ENCODE measurements at regions not wholly inside any gene's neighbourhood (a gene's known extent, or its start where the extent isn't known, plus 50 kb on each side); places are given as distances from the start of the nearest gene placed in this dataset.

- Histone ChIP-seq H3K9me3 (ENCODE audit: control insufficient read depth, low read depth, low read length) (no peaks in the 10 kb centered on the region), H3K4me1 (ENCODE audit: control insufficient read depth, extremely low read depth, insufficient read depth, low read length) (peaks cover 27% of the 10 kb centered on the region), H3K4me2 (ENCODE audit: control insufficient read depth, extremely low read depth, insufficient read depth, low read depth, low read length) (no peak overlapping the region), H3K9me1 (ENCODE audit: control insufficient read depth, extremely low read depth, insufficient read depth, low read length) (no peaks in the 10 kb centered on the region), H3K4me3 (ENCODE audit: control insufficient read depth in 2 of 3, extremely low read depth in 1 of 3, insufficient read depth in 2 of 3, low read depth in 1 of 3, low read length in 3 of 3) (no peak overlapping the region), H3K79me2 (ENCODE audit: control insufficient read depth, insufficient read depth, low read length) (no peaks in the 10 kb centered on the region), H2AFZ (ENCODE audit: control insufficient read depth, low read length) (no peak overlapping the region), H4K20me1 (ENCODE audit: control insufficient read depth, extremely low read depth, insufficient read depth, low read length) (no peaks in the 10 kb centered on the region), H3K27me3 (ENCODE audit: control insufficient read depth, extremely low read depth, insufficient read depth, low read length) (no peaks in the 10 kb centered on the region), H3K9ac (ENCODE audit: control insufficient read depth, extremely low read depth, insufficient read depth, low read length) (no peak overlapping the region), H3K27ac (ENCODE audit: control insufficient read depth, insufficient read depth, low read length) (no peak overlapping the region), H3K36me3 (ENCODE audit: control insufficient read depth in 2 of 2, extremely low read depth in 1 of 2, insufficient read depth in 2 of 2, low read length in 2 of 2) (no peaks in the 10 kb centered on the region)
- FAIRE-seq (no peak), DNase-seq (ENCODE audit: low read depth, low spot score) (no peak)
- dilution Hi-C loops (cut with MboI; ENCODE audit: extremely low pct_ligation_motif_present, low sequenced_read_pairs) = no loop called here
- TF ChIP-seq, protein P1, sequence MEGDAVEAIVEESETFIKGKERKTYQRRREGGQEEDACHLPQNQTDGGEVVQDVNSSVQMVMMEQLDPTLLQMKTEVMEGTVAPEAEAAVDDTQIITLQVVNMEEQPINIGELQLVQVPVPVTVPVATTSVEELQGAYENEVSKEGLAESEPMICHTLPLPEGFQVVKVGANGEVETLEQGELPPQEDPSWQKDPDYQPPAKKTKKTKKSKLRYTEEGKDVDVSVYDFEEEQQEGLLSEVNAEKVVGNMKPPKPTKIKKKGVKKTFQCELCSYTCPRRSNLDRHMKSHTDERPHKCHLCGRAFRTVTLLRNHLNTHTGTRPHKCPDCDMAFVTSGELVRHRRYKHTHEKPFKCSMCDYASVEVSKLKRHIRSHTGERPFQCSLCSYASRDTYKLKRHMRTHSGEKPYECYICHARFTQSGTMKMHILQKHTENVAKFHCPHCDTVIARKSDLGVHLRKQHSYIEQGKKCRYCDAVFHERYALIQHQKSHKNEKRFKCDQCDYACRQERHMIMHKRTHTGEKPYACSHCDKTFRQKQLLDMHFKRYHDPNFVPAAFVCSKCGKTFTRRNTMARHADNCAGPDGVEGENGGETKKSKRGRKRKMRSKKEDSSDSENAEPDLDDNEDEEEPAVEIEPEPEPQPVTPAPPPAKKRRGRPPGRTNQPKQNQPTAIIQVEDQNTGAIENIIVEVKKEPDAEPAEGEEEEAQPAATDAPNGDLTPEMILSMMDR (optimal IDR thresholded peaks at IDR 0.05 in 1 of 3, IDR thresholded peaks at IDR 0.05 in 1 of 3, conservative IDR thresholded peaks at IDR 0.05 in 1 of 3; ENCODE audit: extremely low read depth in 1 of 3, insufficient read depth in 2 of 3, low read length in 3 of 3) = no peak
- TF ChIP-seq EZH2 (IDR thresholded peaks at IDR 0.05; ENCODE audit: low read length) = no peak
Observed at GRCh38 chr17:68185820-68186219, 62.0 kb upstream of the AMZ2 start.

GRCh38 chr17:68190495-68190894 lies 57.3 kb upstream of the AMZ2 start:
- no peaks in the 10 kb centered on the region for H3K36me3 ChIP-seq (ENCODE audit: control insufficient read depth in 2 of 2, extremely low read depth in 1 of 2, insufficient read depth in 2 of 2, low read length in 2 of 2)
- dilution Hi-C loops (cut with MboI; ENCODE audit: extremely low pct_ligation_motif_present, low sequenced_read_pairs) = no loop called here
- no peak overlapping the region for H3K9ac ChIP-seq (ENCODE audit: control insufficient read depth, extremely low read depth, insufficient read depth, low read length)
- DNase-seq (ENCODE audit: low read depth, low spot score) = no peak
- no peak for FAIRE-seq
- H3K9me3 ChIP-seq (ENCODE audit: control insufficient read depth, low read depth, low read length) = no peaks in the 10 kb centered on the region
- no peak overlapping the region for H3K27ac ChIP-seq (ENCODE audit: control insufficient read depth, insufficient read depth, low read length)
- no peaks in the 10 kb centered on the region for H3K79me2 ChIP-seq (ENCODE audit: control insufficient read depth, insufficient read depth, low read length)
- no peak overlapping the region for H3K4me2 ChIP-seq (ENCODE audit: control insufficient read depth, extremely low read depth, insufficient read depth, low read depth, low read length)
- no peaks in the 10 kb centered on the region for H4K20me1 ChIP-seq (ENCODE audit: control insufficient read depth, extremely low read depth, insufficient read depth, low read length)
- H3K27me3 ChIP-seq (ENCODE audit: control insufficient read depth, extremely low read depth, insufficient read depth, low read length) = peaks cover 3% of the 10 kb centered on the region
- H3K4me1 ChIP-seq (ENCODE audit: control insufficient read depth, extremely low read depth, insufficient read depth, low read length) = no peaks in the 10 kb centered on the region
- H3K4me3 ChIP-seq (ENCODE audit: control insufficient read depth in 2 of 3, extremely low read depth in 1 of 3, insufficient read depth in 2 of 3, low read depth in 1 of 3, low read length in 3 of 3) = no peak overlapping the region
- no peaks in the 10 kb centered on the region for H3K9me1 ChIP-seq (ENCODE audit: control insufficient read depth, extremely low read depth, insufficient read depth, low read length)
- H2AFZ ChIP-seq (ENCODE audit: control insufficient read depth, low read length) = no peak overlapping the region
- TF ChIP-seq EZH2 (IDR thresholded peaks at IDR 0.05; ENCODE audit: low read length) = no peak
- TF ChIP-seq, protein P1 (optimal IDR thresholded peaks at IDR 0.05 in 1 of 3, IDR thresholded peaks at IDR 0.05 in 1 of 3, conservative IDR thresholded peaks at IDR 0.05 in 1 of 3; ENCODE audit: extremely low read depth in 1 of 3, insufficient read depth in 2 of 3, low read length in 3 of 3) = no peak

Measured in keratinocyte (primary cell).